Hepatocyte (in vitro differentiated cells): ENCODE measurements at regions not wholly inside any gene's neighbourhood (a gene's known extent, or its start where the extent isn't known, plus 50 kb on each side); places are given as distances from the start of the nearest gene placed in this dataset.

Source experiments
- DNase-seq: peaks from one replicate; pipeline ENCODE4 v3.0.0-alpha.2; 2016; ENCODE audit warnings: low spot score
- H2AFZ ChIP-seq: fragments of 200-600 bp; sonication (generic); 2 replicates; pipeline ENCODE4 v1.6.0; 2016; ENCODE audit warnings: antibody characterized with exemption, mild to moderate bottlenecking
- H3K27ac ChIP-seq: fragments of 200-600 bp; sonication (generic); 2 replicates; pipeline ENCODE4 v1.5.1; 2016; ENCODE audit warnings: mild to moderate bottlenecking
- H3K27me3 ChIP-seq: fragments of 200-600 bp; sonication (generic); 2 replicates; pipeline ENCODE4 v1.6.1; 2016
- H3K36me3 ChIP-seq: fragments of 200-600 bp; sonication (generic); replicated peaks from 2 replicates; pipeline ENCODE4 v1.5.1; 2016; ENCODE audit warnings: low read depth; ENCODE audit not compliant: insufficient read depth
- H3K4me1 ChIP-seq: fragments of 200-600 bp; sonication (generic); 2 replicates; pipeline ENCODE4 v1.5.1; 2016; ENCODE audit warnings: mild to moderate bottlenecking, moderate library complexity; ENCODE audit not compliant: insufficient read depth
- H3K4me2 ChIP-seq: fragments of 200-600 bp; sonication (generic); 2 replicates; pipeline ENCODE4 v1.6.0; 2016
- H3K4me3 ChIP-seq: fragments of 200-600 bp; sonication (generic); 2 replicates; pipeline ENCODE4 v1.5.1; 2016; ENCODE audit warnings: mild to moderate bottlenecking
- H3K79me2 ChIP-seq: fragments of 200-600 bp; sonication (generic); 2 replicates; pipeline ENCODE4 v1.6.0; 2017; ENCODE audit warnings: mild to moderate bottlenecking
- H3K9me2 ChIP-seq: fragments of 200-600 bp; sonication (generic); replicated peaks from 2 replicates; pipeline ENCODE4 v1.6.0; 2017; ENCODE audit warnings: mild to moderate bottlenecking; ENCODE audit not compliant: insufficient read depth
- H3K9me3 ChIP-seq: fragments of 200-600 bp; sonication (generic); 2 replicates; pipeline ENCODE4 v1.5.1; 2016; ENCODE audit warnings: low read depth, mild to moderate bottlenecking
- H4K20me1 ChIP-seq: fragments of 200-600 bp; sonication (generic); 2 replicates; pipeline ENCODE4 v1.6.0; 2016; ENCODE audit warnings: mild to moderate bottlenecking; ENCODE audit not compliant: insufficient read depth, poor library complexity, severe bottlenecking
- EZH2 ChIP-seq: fragments of 200-600 bp; sonication (generic); IDR thresholded peaks from 2 replicates; pipeline ENCODE4 v1.6.1; 2016; ENCODE audit warnings: antibody characterized with exemption, mild to moderate bottlenecking, borderline replicate concordance
- EZH2phosphoT487 ChIP-seq: fragments of 200-600 bp; sonication (generic); IDR thresholded peaks from one replicate; pipeline ENCODE4 v1.6.1; 2018; ENCODE audit warnings: antibody characterized with exemption, mild to moderate bottlenecking, low read depth, moderate library complexity; ENCODE audit not compliant: unreplicated experiment, severe bottlenecking
- WGBS: methylation state at CpG from one replicate; pipeline ENCODE4 v1.1.6; 2016; ENCODE audit warnings: low lambda C conversion rate; ENCODE audit errors: missing lambda C conversion rate; 5-methylcytosine and 5-hydroxymethylcytosine counted together
- TF ChIP-seq, protein P1 (sequence below): fragments of 200-600 bp; sonication (generic); IDR thresholded peaks from 2 replicates; pipeline ENCODE4 v1.5.1; 2016; ENCODE audit warnings: antibody characterized with exemption, mild to moderate bottlenecking; ENCODE audit not compliant: poor library complexity

DNA sequence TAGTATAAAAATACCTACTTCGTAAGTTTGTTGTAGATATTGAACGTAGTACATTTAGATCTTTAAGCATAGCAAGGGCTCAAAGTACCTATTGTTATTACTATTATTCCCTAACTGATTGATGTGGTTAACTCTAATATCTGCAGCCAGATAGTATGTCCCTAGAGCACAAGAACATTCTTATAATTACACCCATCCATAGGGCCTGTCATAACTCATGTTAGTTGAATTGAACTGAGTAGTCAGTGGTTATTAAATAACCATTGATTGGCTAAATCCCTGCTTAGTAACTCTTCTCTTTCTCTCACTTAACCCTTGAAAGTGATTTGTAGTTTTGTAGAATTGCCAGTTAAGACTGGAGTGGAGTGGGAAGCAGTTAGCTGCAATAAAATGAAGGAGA lies 207.5 kb upstream of the HS3ST5 start:
- H3K4me1 ChIP-seq = no peaks in the 10 kb centered on the region
- TF ChIP-seq EZH2phosphoT487 = no peak
- no peak for TF ChIP-seq EZH2
- TF ChIP-seq, protein P1, sequence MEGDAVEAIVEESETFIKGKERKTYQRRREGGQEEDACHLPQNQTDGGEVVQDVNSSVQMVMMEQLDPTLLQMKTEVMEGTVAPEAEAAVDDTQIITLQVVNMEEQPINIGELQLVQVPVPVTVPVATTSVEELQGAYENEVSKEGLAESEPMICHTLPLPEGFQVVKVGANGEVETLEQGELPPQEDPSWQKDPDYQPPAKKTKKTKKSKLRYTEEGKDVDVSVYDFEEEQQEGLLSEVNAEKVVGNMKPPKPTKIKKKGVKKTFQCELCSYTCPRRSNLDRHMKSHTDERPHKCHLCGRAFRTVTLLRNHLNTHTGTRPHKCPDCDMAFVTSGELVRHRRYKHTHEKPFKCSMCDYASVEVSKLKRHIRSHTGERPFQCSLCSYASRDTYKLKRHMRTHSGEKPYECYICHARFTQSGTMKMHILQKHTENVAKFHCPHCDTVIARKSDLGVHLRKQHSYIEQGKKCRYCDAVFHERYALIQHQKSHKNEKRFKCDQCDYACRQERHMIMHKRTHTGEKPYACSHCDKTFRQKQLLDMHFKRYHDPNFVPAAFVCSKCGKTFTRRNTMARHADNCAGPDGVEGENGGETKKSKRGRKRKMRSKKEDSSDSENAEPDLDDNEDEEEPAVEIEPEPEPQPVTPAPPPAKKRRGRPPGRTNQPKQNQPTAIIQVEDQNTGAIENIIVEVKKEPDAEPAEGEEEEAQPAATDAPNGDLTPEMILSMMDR = no peak
- H3K36me3 ChIP-seq = no peaks in the 10 kb centered on the region
- H2AFZ ChIP-seq = no peak overlapping the region
- H3K4me2 ChIP-seq = no peak overlapping the region
- no peaks in the 10 kb centered on the region for H3K79me2 ChIP-seq
- no peaks in the 10 kb centered on the region for H4K20me1 ChIP-seq
- no peaks in the 10 kb centered on the region for H3K9me3 ChIP-seq
- H3K9me2 ChIP-seq = no peaks in the 10 kb centered on the region
- H3K27me3 ChIP-seq = no peaks in the 10 kb centered on the region
- no peak overlapping the region for H3K27ac ChIP-seq
- DNase-seq = no peak
- 97% methylated on average over 2 of the region's 2 CpGs for WGBS
- H3K4me3 ChIP-seq = no peak overlapping the region

DNA sequence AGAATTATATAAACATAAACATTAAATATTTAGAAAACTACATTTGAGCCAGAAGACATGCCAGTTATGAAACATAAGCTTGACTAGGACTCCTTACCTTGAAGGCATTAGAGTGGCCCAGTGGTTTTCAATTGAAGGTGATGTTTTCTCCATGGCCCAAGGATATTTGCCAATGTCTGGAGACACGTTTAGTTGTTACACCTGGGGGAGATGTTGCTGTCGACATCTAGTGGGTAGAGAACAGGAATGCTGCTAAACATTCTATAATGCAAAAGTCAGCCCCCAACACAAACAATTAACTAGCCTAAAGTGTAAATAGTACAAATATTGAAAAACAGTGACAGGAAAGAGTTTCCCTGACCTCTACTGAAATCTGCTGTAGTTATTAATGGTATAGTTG lies 200.9 kb upstream of the HS3ST5 start:
- Histone ChIP-seq H3K9me2 (no peaks in the 10 kb centered on the region), H3K36me3 (no peaks in the 10 kb centered on the region), H3K79me2 (no peaks in the 10 kb centered on the region), H4K20me1 (no peaks in the 10 kb centered on the region), H3K9me3 (no peaks in the 10 kb centered on the region), H3K27me3 (no peaks in the 10 kb centered on the region), H3K4me3 (no peak overlapping the region), H2AFZ (no peak overlapping the region), H3K27ac (no peak overlapping the region), H3K4me2 (no peak overlapping the region), H3K4me1 (no peaks in the 10 kb centered on the region)
- DNase-seq = no peak
- TF ChIP-seq EZH2phosphoT487 (no peak), EZH2 (no peak)
- TF ChIP-seq, protein P1 = no peak
- WGBS = 53% methylated on average over 2 of the region's 2 CpGs

DNA sequence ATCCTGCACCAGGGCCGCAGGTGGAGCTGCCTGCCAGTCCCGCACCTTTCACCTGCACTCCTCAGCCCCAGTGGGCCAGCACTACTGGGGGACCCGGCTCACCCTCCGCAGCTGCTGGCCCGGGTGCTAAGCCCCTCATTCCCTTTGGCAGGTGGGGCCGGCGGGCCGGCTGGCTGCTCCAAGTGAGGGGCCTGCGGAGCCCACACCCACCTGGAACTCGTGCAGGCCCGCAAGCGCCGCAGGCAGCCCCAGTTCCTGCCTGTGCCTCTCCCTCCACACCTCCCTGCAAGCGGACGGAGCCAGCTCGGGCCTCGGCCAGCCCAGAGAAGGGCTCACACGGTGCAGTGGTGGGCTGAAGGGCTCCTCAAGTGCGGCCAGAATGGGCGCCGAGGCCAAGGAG lies 199.0 kb upstream of the HS3ST5 start:
- H3K9me2 ChIP-seq = no peaks in the 10 kb centered on the region
- TF ChIP-seq, protein P1 = no peak
- no peak for TF ChIP-seq EZH2
- no peak for TF ChIP-seq EZH2phosphoT487
- H3K4me3 ChIP-seq = no peak overlapping the region
- H3K9me3 ChIP-seq = no peaks in the 10 kb centered on the region
- no peaks in the 10 kb centered on the region for H3K27me3 ChIP-seq
- WGBS = 96% methylated on average over 18 of the region's 21 CpGs
- no peaks in the 10 kb centered on the region for H3K79me2 ChIP-seq
- no peak overlapping the region for H2AFZ ChIP-seq
- H3K4me1 ChIP-seq = no peaks in the 10 kb centered on the region
- H3K4me2 ChIP-seq = no peak overlapping the region
- no peaks in the 10 kb centered on the region for H4K20me1 ChIP-seq
- DNase-seq = no peak
- H3K27ac ChIP-seq = no peak overlapping the region
- H3K36me3 ChIP-seq = no peaks in the 10 kb centered on the region

DNA sequence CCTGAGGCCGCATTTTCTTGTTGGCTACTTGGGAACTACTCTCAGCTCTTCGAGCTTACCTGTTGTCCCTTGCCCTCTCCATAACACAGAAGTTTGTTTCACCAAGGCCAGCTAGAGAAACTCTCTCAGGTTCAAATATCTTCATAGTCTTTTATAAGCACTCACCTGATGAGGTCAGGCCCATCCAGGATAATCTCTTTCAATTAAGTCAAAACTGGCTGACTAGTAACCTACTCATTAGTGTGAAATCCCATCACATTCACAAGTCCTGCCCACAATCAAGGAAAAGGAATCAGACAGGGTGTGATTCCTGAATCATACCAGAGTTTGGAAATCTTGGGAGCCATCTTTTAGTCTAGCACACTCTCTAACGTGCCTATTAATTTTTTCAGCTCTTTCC lies 195.2 kb upstream of the HS3ST5 start:
- no peak overlapping the region for H3K4me3 ChIP-seq
- H3K27ac ChIP-seq = no peak overlapping the region
- no peaks in the 10 kb centered on the region for H3K4me1 ChIP-seq
- no peaks in the 10 kb centered on the region for H3K27me3 ChIP-seq
- H3K79me2 ChIP-seq = no peaks in the 10 kb centered on the region
- no peaks in the 10 kb centered on the region for H3K9me3 ChIP-seq
- 93% methylated on average over 3 of the region's 3 CpGs for WGBS
- no peaks in the 10 kb centered on the region for H3K9me2 ChIP-seq
- TF ChIP-seq, protein P1 = no peak
- TF ChIP-seq EZH2phosphoT487 (no peak), EZH2 (no peak)
- H2AFZ ChIP-seq = no peak overlapping the region
- no peak overlapping the region for H3K4me2 ChIP-seq
- DNase-seq = no peak
- no peaks in the 10 kb centered on the region for H3K36me3 ChIP-seq
- H4K20me1 ChIP-seq = no peaks in the 10 kb centered on the region
